ENCODE measurements at regions not wholly inside any gene's neighbourhood (a gene's known extent, or its start where the extent isn't known, plus 50 kb on each side); places are given as distances from the start of the nearest gene placed in this dataset.

GRCh38 chr6:1035401-1035800, 276.5 kb upstream of the FOXQ1 start:
- H3K4me3 ChIP-seq (ENCODE audit: low read depth, low read length): no peak overlapping the region
- no peak for DNase-seq (ENCODE audit: low read depth)
- TF ChIP-seq CTCF (conservative IDR thresholded peaks at IDR 0.05; ENCODE audit: low read depth, low read length): no peak

- no peak overlapping the region for H3K4me3 ChIP-seq (ENCODE audit: low read depth, low read length)
These were observed 280.2 kb upstream of the FOXQ1 start for GRCh38 chr6:1031720-1032119.

GRCh38 chr6:1029141-1029540, 282.8 kb upstream of the FOXQ1 start:
- no peak overlapping the region for H3K4me3 ChIP-seq (ENCODE audit: low read depth, low read length)
- peak; percentile 11 for DNase-seq (ENCODE audit: low read depth)
- no peak for TF ChIP-seq CTCF (conservative IDR thresholded peaks at IDR 0.05; ENCODE audit: low read depth, low read length)

More at GRCh38 chr6:1031720-1032119, 280.2 kb upstream of the FOXQ1 start:
- TF ChIP-seq CTCF (conservative IDR thresholded peaks at IDR 0.05; ENCODE audit: low read depth, low read length): no peak
- DNase-seq (ENCODE audit: low read depth): peak; percentile 57

GRCh38 chr6:1028723-1029122, 283.2 kb upstream of the FOXQ1 start:
- H3K4me3 ChIP-seq (ENCODE audit: low read depth, low read length): no peak overlapping the region
- no peak for DNase-seq (ENCODE audit: low read depth)
- TF ChIP-seq CTCF (conservative IDR thresholded peaks at IDR 0.05; ENCODE audit: low read depth, low read length): no peak

- H3K4me3 ChIP-seq (ENCODE audit: low read depth, low read length): no peak overlapping the region
- DNase-seq (ENCODE audit: low read depth): peak; percentile 90
- TF ChIP-seq CTCF (conservative IDR thresholded peaks at IDR 0.05; ENCODE audit: low read depth, low read length): no peak
These were observed 283.9 kb upstream of the FOXQ1 start for GRCh38 chr6:1027795-1028569.

- TF ChIP-seq CTCF (conservative IDR thresholded peaks at IDR 0.05; ENCODE audit: low read depth, low read length): no peak
- DNase-seq (ENCODE audit: low read depth): peak; percentile 74
- no peak overlapping the region for H3K4me3 ChIP-seq (ENCODE audit: low read depth, low read length)
These were observed 284.6 kb upstream of the FOXQ1 start for GRCh38 chr6:1027109-1027794.
